Kidney tubule cell (primary cell): ENCODE measurements at regions not wholly inside any gene's neighbourhood (a gene's known extent, or its start where the extent isn't known, plus 50 kb on each side); places are given as distances from the start of the nearest gene placed in this dataset.
A peak's percentile ranks its signal among the peaks of the same experiment; 100 is the strongest.

ENCODE experiments used
- DNase-seq: peaks from one replicate; pipeline ENCODE4 v3.0.0-alpha.2; 2018; ENCODE audit warnings: low spot score

DNA sequence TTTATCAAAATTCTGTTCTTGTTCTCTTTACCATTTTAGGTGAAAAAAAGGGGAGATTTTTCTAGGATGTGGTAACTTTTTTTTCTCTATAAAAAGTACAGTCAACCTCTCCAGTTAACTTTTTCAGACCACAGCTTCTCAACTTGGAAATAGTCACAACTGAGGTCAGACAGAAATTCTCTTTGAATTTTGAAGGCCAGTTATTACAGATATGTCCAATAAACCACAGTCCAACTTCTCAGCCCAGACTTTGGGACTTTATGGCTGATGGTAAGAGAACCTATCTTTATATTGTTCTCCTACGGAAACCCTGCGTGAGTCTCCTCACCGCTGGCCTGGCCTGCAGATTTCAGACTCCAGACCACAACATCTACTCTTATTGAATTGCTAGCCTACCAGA, 176.7 kb downstream of the DACT1 start:
- DNase-seq, result no peak

GRCh38 chr14:58815161-58815701, 177.5 kb downstream of the DACT1 start:
- DNase-seq, result peak; percentile 79

- no peak for DNase-seq
These were observed 178.0 kb downstream of the DACT1 start for GRCh38 chr14:58815794-58816193.

- DNase-seq, result no peak
These were observed 178.8 kb downstream of the DACT1 start for GRCh38 chr14:58816416-58817115.

GRCh38 chr14:58817846-58818245, 180.1 kb downstream of the DACT1 start:
- no peak for DNase-seq

- DNase-seq, result no peak
These were observed 182.3 kb downstream of the DACT1 start for GRCh38 chr14:58820032-58820431.

GRCh38 chr14:58821421-58821820, 183.7 kb downstream of the DACT1 start:
- peak; percentile 93 for DNase-seq

DNA sequence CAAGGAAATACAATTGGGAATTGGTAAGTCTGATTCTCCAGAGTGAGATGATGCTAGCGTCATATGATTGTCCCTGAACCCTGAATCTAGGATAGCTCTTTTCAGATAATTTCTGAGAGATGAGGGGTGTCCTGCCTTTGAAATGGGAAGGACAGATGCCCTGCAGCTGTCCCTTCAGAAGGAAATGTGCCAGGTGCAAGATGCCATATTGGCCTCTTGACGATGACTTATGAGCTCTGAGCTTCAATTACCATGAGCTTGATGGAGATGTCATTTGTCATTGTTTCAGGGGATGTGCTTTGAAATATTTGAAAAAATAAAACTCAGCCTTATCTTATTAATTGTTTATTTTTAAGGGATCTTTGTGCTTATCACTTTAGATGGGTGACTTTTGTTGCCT, 185.1 kb downstream of the DACT1 start:
- no peak for DNase-seq

DNA sequence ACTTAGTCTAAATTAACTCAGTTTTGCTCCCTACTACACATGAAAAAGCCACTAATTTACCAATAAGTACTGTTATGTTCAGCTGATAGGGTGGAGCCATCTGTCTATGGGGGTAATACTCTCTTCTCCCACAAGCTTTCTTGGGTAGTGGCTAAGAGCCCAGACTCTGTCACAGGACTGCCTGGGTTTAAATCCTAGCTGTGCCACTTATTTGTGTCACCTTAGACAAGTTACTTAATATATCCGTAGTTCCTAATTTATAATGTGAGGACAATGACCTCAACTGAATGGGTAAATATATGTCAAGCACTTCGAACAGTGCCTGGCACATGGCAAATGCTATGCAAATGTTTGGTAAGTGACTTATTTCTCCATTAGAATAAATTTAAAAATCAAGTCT, 185.6 kb downstream of the DACT1 start:
- DNase-seq, result no peak

DNA sequence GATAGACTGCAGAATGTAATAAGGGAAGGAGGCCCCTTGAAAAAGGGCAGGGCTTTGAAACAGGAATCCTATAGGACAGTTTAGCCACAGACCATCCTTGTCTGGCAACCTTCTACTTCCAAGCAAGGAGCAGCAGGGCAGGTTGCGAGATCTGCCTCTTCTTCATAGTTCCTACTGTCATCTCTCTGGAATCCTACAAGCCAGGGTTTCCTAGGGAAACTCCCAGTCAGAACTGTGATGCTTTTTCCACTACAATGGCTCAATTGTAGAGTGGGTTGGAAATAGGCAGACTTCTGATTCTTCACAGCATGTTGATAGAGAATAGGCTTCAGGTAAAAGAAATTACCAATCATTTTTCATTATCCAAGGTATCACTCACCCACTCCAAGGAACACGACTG, 186.3 kb downstream of the DACT1 start:
- peak; percentile 64 for DNase-seq

DNA sequence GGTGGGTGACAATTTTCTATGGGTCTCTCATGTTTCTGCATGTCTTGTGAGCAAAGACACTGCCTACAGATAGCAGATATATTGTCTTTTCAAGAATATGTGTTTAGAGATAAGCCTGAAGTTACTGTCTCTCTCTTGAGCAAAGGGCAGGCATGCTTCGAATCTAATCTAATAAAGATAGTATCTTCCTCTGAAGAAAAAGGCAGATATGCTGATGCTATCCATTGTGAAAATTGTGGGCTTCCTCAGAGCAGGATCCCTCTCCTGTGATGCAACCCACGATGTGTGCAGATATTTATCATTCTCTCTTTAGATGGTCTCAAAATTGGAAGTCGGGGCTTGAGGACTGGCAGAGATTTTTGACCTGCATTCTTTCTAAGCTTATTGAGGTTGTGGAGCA, 187.0 kb downstream of the DACT1 start:
- DNase-seq, result no peak

GRCh38 chr14:58825606-58826005, 187.8 kb downstream of the DACT1 start:
- DNase-seq, result no peak

DNA sequence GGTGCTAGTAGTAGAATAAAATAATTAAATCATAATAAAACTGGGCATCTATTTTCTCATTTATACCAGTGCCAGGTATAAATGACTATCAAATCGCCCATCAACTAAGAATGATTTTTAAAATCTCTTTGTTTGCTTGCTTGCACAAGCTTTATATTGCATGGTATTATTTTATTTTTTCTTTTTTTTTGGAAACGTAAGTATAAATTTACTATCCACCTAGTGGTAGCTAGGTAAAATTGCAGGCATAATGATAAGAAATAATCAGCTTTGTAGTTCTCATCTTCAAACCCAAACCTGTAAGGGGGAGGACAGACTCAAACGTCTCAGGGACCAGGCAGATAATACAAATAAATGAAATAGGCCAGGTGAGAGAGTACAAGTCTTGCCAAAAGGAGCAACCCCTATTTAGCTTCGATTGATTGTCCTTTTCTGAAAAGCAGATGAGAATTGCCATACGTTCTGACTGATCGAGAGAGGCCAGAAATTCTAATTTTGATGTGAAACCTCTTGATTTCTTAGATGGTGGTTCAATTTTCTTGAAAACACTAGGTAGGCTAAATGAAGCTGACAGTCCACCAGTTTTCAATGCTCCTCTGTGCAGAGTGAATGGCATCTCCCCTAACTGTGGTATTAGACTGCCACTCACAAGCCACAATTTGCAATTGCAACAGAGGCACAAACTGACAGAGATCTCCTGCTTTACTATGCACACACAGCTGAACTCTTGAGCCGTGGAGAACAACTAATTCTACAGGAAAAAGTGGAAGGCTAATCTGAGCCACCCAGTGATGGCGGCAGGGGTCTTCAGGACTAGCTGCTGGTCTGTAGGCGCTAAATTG, 189.3 kb downstream of the DACT1 start:
- DNase-seq, result no peak

DNA sequence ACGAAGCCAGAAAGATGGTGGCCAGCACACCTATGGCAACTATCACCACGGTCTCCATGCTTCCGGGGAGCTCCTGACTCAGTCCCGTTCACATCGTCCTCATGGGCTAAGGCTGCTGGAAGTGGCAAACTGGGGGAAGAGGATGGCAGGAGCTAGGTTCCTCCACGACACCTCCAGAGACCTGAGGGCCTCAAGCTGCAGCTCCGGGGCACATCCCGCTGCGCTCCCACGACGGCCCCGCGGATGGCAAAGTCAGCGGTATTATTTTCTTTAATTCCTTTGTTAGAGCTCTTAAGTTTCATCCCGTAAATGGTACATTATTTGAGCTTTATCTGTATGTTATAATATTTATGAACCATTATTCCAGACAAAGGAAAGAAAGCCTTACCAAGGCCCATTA, 190.5 kb downstream of the DACT1 start:
- no peak for DNase-seq

DNA sequence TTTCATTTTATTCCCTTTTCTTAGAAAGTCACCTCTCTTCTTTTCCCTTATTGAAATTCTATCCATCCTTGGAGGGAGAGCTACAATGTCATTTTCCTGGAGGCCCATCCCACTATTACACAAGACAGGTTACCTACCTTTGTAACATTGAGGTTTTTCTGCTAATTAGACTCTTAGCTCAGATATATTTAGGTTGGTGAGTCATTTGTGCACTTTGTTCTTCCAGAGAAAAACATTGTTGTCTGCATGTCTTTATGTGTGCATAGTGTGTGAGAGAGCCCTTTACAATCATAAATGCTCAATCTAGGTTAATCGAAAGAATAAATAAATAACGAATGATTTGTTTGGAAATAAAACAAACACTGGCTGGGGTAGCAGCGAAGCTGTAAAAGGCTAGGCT, 191.8 kb downstream of the DACT1 start:
- DNase-seq, result peak; percentile 46

GRCh38 chr14:58830121-58830520, 192.4 kb downstream of the DACT1 start:
- DNase-seq, result no peak

DNA sequence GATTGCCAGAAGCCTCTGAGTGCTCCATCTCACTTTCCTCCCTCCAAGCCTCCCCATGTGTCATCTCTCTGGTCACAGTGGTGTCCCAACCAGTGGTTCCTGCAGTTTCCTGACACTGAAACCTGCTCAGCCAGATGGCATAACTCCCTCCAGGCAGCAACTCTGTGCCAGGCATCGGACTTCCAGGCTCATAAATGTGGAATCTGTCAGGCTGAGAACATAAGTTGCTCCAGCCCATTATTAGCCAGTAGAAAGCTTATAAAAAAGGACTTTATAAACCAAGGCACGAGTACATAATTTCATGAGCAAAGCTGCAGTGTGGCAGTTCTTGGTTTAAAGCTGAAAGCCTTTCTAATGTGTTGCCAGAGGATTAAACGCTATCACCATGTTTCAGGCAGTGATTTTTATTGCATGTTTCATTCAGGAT, 194.3 kb downstream of the DACT1 start:
- peak; percentile 28 for DNase-seq

DNA sequence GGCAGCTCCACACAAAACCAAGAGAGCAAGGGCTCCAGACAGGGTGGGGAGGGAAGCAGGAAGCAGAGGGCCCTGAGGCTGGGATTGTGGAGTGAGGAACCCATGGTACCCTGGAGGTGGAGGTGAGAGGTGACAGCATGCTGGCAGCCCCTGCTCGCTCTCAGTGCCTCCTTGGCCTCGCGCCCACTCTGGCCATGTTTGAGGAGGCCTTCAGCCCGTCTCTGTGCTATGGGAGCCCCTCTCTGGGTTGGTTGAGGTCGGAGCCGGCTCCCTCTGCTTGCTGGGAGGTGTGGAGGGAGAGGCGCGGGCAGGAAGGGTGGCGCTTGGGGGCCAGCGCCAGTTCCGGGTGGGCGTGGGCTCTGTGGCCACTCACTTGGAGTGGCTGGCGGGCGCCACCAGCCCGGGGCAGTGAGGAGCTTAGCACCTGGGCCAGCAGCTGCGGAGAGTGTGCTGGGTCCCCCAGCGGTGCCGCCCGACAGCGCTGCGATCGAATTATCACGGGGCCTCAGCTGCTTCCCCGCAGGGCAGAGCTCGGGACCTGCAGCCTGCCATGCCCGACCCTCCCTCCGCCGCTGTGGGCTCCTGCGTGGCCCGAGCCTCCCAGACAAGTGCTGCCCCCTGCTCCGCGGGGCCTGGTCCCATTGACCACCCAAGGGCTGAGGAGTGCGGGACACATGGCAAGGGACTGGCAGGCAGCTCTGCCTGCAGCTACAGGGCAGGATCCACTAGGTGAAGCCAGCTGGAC, 196.0 kb downstream of the DACT1 start:
- no peak for DNase-seq

GRCh38 chr14:58836303-58836974, 198.7 kb downstream of the DACT1 start:
- no peak for DNase-seq

DNA sequence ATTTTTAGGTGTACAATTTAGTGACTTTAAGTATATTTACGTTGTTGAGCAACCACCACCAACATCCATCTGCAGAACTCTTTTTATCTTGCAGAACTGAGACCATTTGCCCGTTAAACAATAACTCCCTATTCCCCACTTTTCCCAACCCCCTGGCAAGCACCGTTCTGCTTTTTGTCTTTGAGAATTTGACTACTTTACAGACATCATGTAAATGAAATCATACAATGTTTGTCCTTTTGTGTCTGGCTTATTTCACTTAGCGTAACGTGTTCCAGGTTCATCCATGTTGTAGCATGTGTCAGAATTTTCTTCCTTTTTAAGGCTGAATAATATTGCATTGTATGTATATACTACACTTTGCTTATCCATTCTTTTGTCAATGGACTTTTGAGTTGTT, 201.5 kb downstream of the DACT1 start:
- no peak for DNase-seq

DNA sequence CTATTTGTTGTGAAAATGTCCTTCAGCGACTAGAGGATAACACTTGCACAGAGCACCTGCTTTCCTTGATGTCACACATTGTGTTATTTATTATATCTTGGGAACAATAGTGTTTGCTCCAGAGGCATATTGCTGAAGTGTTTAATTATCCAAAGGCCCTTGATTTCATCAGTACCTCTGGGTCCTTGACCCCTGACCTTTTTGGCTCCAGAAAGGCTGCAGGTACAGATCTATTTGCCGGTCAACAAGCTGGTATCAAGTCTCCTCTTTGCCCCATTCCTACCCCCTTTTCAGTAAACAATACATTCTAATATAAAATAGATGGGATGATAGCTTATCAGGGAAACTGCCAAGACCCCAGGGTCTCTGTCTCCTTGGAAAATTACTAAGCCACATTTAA, 206.8 kb downstream of the DACT1 start:
- DNase-seq, result no peak
